WTC11 (cell line): ENCODE measurements at regions not wholly inside any gene's neighbourhood (a gene's known extent, or its start where the extent isn't known, plus 50 kb on each side); places are given as distances from the start of the nearest gene placed in this dataset.

Experiments
- CREM ChIP-seq: sonication (generic); formaldehyde crosslinking; IDR thresholded peaks from 2 replicates; pipeline ENCODE4 v1.8.1; 2022; ENCODE audit warnings: mild to moderate bottlenecking, missing genetic modification reagents, moderate library complexity
- ELF4 ChIP-seq: sonication (generic); formaldehyde crosslinking; IDR thresholded peaks from 2 replicates; pipeline ENCODE4 v1.8.1; 2022; ENCODE audit warnings: low read depth, mild to moderate bottlenecking, moderate library complexity, missing genetic modification reagents
- ESRRA ChIP-seq: sonication (generic); formaldehyde crosslinking; IDR thresholded peaks from 2 replicates; pipeline ENCODE4 v1.8.1; 2022; ENCODE audit warnings: mild to moderate bottlenecking, missing genetic modification reagents, borderline replicate concordance
- JUN ChIP-seq: sonication (generic); formaldehyde crosslinking; IDR thresholded peaks from 2 replicates; pipeline ENCODE4 v1.8.0; 2023; ENCODE audit warnings: mild to moderate bottlenecking, missing genetic modification reagents
- NR3C1 ChIP-seq: sonication (generic); formaldehyde crosslinking; conservative IDR thresholded peaks from 2 replicates; pipeline ENCODE4 v1.8.1; 2023; ENCODE audit warnings: low read depth, mild to moderate bottlenecking, missing genetic modification reagents
- RELA ChIP-seq: sonication (generic); formaldehyde crosslinking; IDR thresholded peaks from 2 replicates; pipeline ENCODE4 v1.8.1; 2022; ENCODE audit warnings: missing genetic modification reagents, mild to moderate bottlenecking, borderline replicate concordance
- ZNF138 ChIP-seq: sonication (generic); formaldehyde crosslinking; conservative IDR thresholded peaks from 2 replicates; pipeline ENCODE4 v1.8.1; 2022; ENCODE audit warnings: mild to moderate bottlenecking, moderate library complexity, missing genetic modification reagents
- ZNF317 ChIP-seq: sonication (generic); formaldehyde crosslinking; IDR thresholded peaks from 2 replicates; pipeline ENCODE4 v1.8.1; 2023; ENCODE audit warnings: low read depth, mild to moderate bottlenecking, moderate library complexity, missing genetic modification reagents, borderline replicate concordance
- TF ChIP-seq, protein P1 (sequence below): fragments of 200-600 bp; IDR thresholded peaks from 2 replicates; pipeline ENCODE4 v1.8.0; 2022; ENCODE audit warnings: antibody characterized with exemption
- TF ChIP-seq, protein P2 (sequence below): sonication (generic); formaldehyde crosslinking; IDR thresholded peaks from 2 replicates; pipeline ENCODE4 v1.8.0; 2022; ENCODE audit warnings: mild to moderate bottlenecking, missing genetic modification reagents
- TF ChIP-seq, protein P3 (sequence below): sonication (generic); formaldehyde crosslinking; IDR thresholded peaks from 2 replicates; pipeline ENCODE4 v1.8.1; 2022; ENCODE audit warnings: mild to moderate bottlenecking, moderate library complexity, missing genetic modification reagents

DNA sequence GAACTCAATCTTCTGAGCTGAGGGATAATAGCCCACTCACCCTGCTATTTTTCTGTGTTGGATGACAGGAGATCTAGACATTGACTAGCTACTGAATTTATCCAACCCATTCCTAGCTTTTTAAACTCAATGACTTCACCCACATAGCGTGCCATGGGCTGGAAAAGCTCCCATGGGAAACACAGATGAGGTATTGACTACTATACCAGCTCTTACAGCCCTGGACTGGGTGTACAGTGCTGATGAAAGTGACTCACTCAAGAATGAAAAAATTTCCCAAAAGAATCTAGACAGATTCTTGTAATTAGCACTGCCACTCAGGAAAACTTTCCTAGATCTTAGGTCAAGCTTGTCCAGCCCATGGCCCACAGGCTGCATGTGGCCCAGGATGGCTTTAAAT, 72.7 kb upstream of the NREP start:
- TF ChIP-seq ZNF317 (CRISPR knock-in tag), result no peak
- TF ChIP-seq, protein P1, sequence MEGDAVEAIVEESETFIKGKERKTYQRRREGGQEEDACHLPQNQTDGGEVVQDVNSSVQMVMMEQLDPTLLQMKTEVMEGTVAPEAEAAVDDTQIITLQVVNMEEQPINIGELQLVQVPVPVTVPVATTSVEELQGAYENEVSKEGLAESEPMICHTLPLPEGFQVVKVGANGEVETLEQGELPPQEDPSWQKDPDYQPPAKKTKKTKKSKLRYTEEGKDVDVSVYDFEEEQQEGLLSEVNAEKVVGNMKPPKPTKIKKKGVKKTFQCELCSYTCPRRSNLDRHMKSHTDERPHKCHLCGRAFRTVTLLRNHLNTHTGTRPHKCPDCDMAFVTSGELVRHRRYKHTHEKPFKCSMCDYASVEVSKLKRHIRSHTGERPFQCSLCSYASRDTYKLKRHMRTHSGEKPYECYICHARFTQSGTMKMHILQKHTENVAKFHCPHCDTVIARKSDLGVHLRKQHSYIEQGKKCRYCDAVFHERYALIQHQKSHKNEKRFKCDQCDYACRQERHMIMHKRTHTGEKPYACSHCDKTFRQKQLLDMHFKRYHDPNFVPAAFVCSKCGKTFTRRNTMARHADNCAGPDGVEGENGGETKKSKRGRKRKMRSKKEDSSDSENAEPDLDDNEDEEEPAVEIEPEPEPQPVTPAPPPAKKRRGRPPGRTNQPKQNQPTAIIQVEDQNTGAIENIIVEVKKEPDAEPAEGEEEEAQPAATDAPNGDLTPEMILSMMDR, result no peak
- TF ChIP-seq, protein P2, sequence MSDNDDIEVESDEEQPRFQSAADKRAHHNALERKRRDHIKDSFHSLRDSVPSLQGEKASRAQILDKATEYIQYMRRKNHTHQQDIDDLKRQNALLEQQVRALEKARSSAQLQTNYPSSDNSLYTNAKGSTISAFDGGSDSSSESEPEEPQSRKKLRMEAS, result no peak
- no peak for TF ChIP-seq NR3C1 (CRISPR knock-in tag)
- TF ChIP-seq CREM (CRISPR knock-in tag), result no peak
- TF ChIP-seq, protein P3, sequence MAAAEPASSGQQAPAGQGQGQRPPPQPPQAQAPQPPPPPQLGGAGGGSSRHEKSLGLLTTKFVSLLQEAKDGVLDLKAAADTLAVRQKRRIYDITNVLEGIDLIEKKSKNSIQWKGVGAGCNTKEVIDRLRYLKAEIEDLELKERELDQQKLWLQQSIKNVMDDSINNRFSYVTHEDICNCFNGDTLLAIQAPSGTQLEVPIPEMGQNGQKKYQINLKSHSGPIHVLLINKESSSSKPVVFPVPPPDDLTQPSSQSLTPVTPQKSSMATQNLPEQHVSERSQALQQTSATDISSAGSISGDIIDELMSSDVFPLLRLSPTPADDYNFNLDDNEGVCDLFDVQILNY (CRISPR knock-in tag), result no peak
- TF ChIP-seq ESRRA (CRISPR knock-in tag), result no peak
- TF ChIP-seq JUN, result no peak
- no peak for TF ChIP-seq ZNF138 (CRISPR knock-in tag)
- no peak for TF ChIP-seq ELF4
- no peak for TF ChIP-seq RELA (CRISPR knock-in tag)
